Panc1 (cell line): ENCODE measurements at regions not wholly inside any gene's neighbourhood (a gene's known extent, or its start where the extent isn't known, plus 50 kb on each side); places are given as distances from the start of the nearest gene placed in this dataset.

Source experiments
- CTCF ChIP-seq: fragments of 450-650 bp; IDR thresholded peaks from 2 replicates; pipeline ENCODE4 v1.5.1; 2017; ENCODE audit warnings: mild to moderate bottlenecking
- POLR2AphosphoS5 ChIP-seq: IDR thresholded peaks from 2 replicates; pipeline ENCODE4 v1.6.1; 2012; ENCODE audit warnings: mild to moderate bottlenecking, low read depth, low read length, moderate library complexity
- REST ChIP-seq, 2 experiments: IDR thresholded peaks; 2 replicates each; pipeline ENCODE4 v1.6.1; 2011 to 2012; ENCODE audit warnings: low read depth in 2 of 2, control low read depth in 1 of 2, low read length in 1 of 2, mild to moderate bottlenecking in 1 of 2, moderate library complexity in 1 of 2; ENCODE audit not compliant: insufficient read depth in 1 of 2
- SIN3A ChIP-seq: IDR thresholded peaks from 2 replicates; pipeline ENCODE4 v1.6.1; 2012; ENCODE audit warnings: low read depth, mild to moderate bottlenecking, low read length, moderate library complexity, borderline replicate concordance; ENCODE audit not compliant: insufficient read depth
- TCF7L2 ChIP-seq: IDR thresholded peaks from 2 replicates; pipeline ENCODE4 v1.6.1; 2011; ENCODE audit warnings: mild to moderate bottlenecking, low read depth, low read length, inconsistent platforms

DNA sequence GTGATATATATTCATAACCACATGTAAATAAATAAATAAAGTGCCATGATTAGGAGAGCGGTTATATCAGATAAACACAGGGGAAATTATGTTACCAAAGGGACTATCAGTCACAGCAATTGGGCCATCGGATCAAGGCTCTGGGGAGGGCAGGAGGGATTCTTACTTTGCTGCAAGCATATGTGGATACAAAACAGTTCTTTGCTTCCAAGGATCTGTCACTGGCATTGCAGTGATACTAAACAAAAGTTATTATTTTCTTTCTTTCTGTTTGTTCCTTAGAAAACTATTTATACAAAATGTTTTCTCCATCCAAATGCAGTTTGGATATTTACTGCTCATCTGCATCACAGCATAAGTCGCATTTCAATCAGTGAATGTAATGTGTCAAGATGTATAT, 188.4 kb upstream of the MGMT start:
- TF ChIP-seq CTCF (no peak), SIN3A (no peak), REST (IDR thresholded peaks at IDR 0.05; ENCODE audit: insufficient read depth in 1 of 2, low read depth in 2 of 2, low read length in 1 of 2) (no peak), POLR2AphosphoS5 (no peak), TCF7L2 (no peak)
